ENCODE measurements at regions not wholly inside any gene's neighbourhood (a gene's known extent, or its start where the extent isn't known, plus 50 kb on each side); places are given as distances from the start of the nearest gene placed in this dataset.
A peak's percentile ranks its signal among the peaks of the same experiment; 100 is the strongest.
"Not testable (repeated sequence)": the region's sequence is repeated elsewhere in the genome, so short reads cannot be mapped to it uniquely, and the experiment has no call there.

GRCh38 chr5:56048124-56048523, 53.4 kb upstream of the IL6ST start:
- peak; percentile 32 for DNase-seq

- no peak for DNase-seq
Measured at GRCh38 chr5:56047448-56047847, 52.7 kb upstream of the IL6ST start.

GRCh38 chr5:56045469-56045868, 50.7 kb upstream of the IL6ST start:
- no peak for DNase-seq

GRCh38 chr5:56044746-56045428, 50.1 kb upstream of the IL6ST start:
- not testable (repeated sequence) for DNase-seq

Measured in NCI-H510A (cell line).